Prostate gland (tissue), 2 donors: ENCODE measurements at regions not wholly inside any gene's neighbourhood (a gene's known extent, or its start where the extent isn't known, plus 50 kb on each side); places are given as distances from the start of the nearest gene placed in this dataset.

Experiments used
- DNase-seq: peaks from one replicate; pipeline ENCODE4 v3.0.0-alpha.2; 2019; ENCODE audit warnings: low spot score
- H3K27ac ChIP-seq, 2 donors: fragments of 200-600 bp; sonication (generic); 2 replicates each; pipeline ENCODE4 v1.5.1; 2017 to 2019
- H3K27me3 ChIP-seq: fragments of 200-600 bp; sonication (generic); replicated peaks from 2 replicates; pipeline ENCODE4 v1.5.1; 2019; ENCODE audit not compliant: insufficient read depth
- H3K36me3 ChIP-seq, 2 donors: fragments of 200-600 bp; sonication (generic); 1 replicate in 1 of 2; 2 replicates in 1 of 2; pipeline versions ENCODE4 v1.5.1 to v1.8.1; 2017 to 2019
- H3K4me1 ChIP-seq: fragments of 200-600 bp; sonication (generic); replicated peaks from 2 replicates; pipeline ENCODE4 v1.5.1; 2019
- H3K4me3 ChIP-seq, 2 donors: fragments of 200-600 bp; sonication (generic); 2 replicates each; pipeline ENCODE4 v1.5.1; 2017 to 2019
- H3K9me3 ChIP-seq: fragments of 200-600 bp; sonication (generic); 2 replicates; pipeline ENCODE4 v1.5.1; 2017
- POLR2A ChIP-seq: fragments of 450-650 bp; IDR thresholded peaks from one replicate; pipeline ENCODE4 v1.6.1; 2016; ENCODE audit warnings: antibody characterized with exemption, mild to moderate bottlenecking
- POLR2AphosphoS5 ChIP-seq: sonication (generic); formaldehyde crosslinking; IDR thresholded peaks from one replicate; pipeline ENCODE4 v1.6.1; 2017; ENCODE audit warnings: antibody characterized with exemption
- WGBS: methylation state at CpG from one replicate; pipeline ENCODE4 v1.1.5; 2018; 5-methylcytosine and 5-hydroxymethylcytosine counted together
- intact Hi-C: fragments of 100-400 bp; cut with DNase I; formaldehyde crosslinking; loops from one replicate; pipeline ENCODE4 v1.14.2; 2022
- TF ChIP-seq, protein P1 (sequence below), 4 experiments: fragments of 200-600 bp in 2 of 4; fragments of 450-650 bp in 2 of 4; sonication (generic) in 2 of 4; IDR thresholded peaks; 1 replicate in 3 of 4; 2 replicates in 1 of 4; pipeline ENCODE4 v1.5.1; 2016 to 2019; ENCODE audit warnings: antibody characterized with exemption in 4 of 4, mild to moderate bottlenecking in 2 of 4, moderate library complexity in 2 of 4

GRCh38 chr15:85986741-85987140 is 92.9 kb upstream of the AGBL1 start:
- H3K27ac ChIP-seq = no peak overlapping the region
- no peak for DNase-seq
- no peaks in the 10 kb centered on the region for H3K4me1 ChIP-seq
- TF ChIP-seq POLR2A (no peak), POLR2AphosphoS5 (no peak)
- TF ChIP-seq, protein P1, sequence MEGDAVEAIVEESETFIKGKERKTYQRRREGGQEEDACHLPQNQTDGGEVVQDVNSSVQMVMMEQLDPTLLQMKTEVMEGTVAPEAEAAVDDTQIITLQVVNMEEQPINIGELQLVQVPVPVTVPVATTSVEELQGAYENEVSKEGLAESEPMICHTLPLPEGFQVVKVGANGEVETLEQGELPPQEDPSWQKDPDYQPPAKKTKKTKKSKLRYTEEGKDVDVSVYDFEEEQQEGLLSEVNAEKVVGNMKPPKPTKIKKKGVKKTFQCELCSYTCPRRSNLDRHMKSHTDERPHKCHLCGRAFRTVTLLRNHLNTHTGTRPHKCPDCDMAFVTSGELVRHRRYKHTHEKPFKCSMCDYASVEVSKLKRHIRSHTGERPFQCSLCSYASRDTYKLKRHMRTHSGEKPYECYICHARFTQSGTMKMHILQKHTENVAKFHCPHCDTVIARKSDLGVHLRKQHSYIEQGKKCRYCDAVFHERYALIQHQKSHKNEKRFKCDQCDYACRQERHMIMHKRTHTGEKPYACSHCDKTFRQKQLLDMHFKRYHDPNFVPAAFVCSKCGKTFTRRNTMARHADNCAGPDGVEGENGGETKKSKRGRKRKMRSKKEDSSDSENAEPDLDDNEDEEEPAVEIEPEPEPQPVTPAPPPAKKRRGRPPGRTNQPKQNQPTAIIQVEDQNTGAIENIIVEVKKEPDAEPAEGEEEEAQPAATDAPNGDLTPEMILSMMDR (IDR thresholded peaks at IDR 0.05) = no peak
- H3K4me3 ChIP-seq = no peak overlapping the region
- H3K27me3 ChIP-seq = no peaks in the 10 kb centered on the region
- H3K36me3 ChIP-seq = no peaks in the 10 kb centered on the region
- H3K9me3 ChIP-seq = no peaks in the 10 kb centered on the region
- intact Hi-C loops = no loop called here
- WGBS = 83% methylated on average over 4 of the region's 4 CpGs

- Histone ChIP-seq H3K4me1 (no peaks in the 10 kb centered on the region), H3K4me3 (no peak overlapping the region), H3K9me3 (no peaks in the 10 kb centered on the region), H3K36me3 (no peaks in the 10 kb centered on the region), H3K27ac (no peak overlapping the region), H3K27me3 (no peaks in the 10 kb centered on the region)
- DNase-seq = no peak
- TF ChIP-seq, protein P1 (IDR thresholded peaks at IDR 0.05) = no peak
- TF ChIP-seq POLR2AphosphoS5 (no peak), POLR2A (no peak)
- 76% methylated on average over 5 of the region's 5 CpGs for WGBS
- intact Hi-C loops = no loop called here
Measured at GRCh38 chr15:85988741-85989140, 90.9 kb upstream of the AGBL1 start.

DNA sequence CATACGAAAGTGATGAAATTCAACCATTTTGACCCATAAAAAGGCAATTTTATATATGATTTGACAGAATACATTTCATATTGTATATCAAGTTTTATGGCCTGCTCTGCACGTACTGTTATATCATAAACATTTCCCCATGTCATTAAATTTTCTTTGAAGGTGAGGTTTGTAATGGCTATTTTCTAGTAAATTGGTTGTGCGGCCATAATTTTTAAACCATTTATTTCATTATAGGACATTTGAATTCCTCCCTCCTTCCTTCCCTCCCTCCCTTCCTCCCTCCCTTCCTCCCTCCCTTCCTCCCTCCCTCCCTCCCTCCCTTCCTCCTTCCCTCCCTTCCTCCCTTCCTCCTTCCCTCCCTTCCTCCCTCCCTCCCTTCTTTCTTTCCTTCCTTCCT is 87.4 kb upstream of the AGBL1 start:
- DNase-seq = no peak
- Histone ChIP-seq H3K27ac (no peak overlapping the region), H3K9me3 (no peaks in the 10 kb centered on the region), H3K4me1 (no peaks in the 10 kb centered on the region), H3K36me3 (no peaks in the 10 kb centered on the region), H3K4me3 (no peak overlapping the region), H3K27me3 (no peaks in the 10 kb centered on the region)
- intact Hi-C loops = no loop called here
- TF ChIP-seq POLR2A (no peak), POLR2AphosphoS5 (no peak)
- TF ChIP-seq, protein P1 (IDR thresholded peaks at IDR 0.05) = no peak
- WGBS = 83% methylated on average over 3 of the region's 3 CpGs

GRCh38 chr15:85993116-85993515 is 86.6 kb upstream of the AGBL1 start:
- no peak for DNase-seq
- no peaks in the 10 kb centered on the region for H3K9me3 ChIP-seq
- H3K4me1 ChIP-seq = no peaks in the 10 kb centered on the region
- intact Hi-C loops = no loop called here
- TF ChIP-seq POLR2AphosphoS5 (no peak), POLR2A (no peak)
- TF ChIP-seq, protein P1 (IDR thresholded peaks at IDR 0.05) = no peak
- H3K4me3 ChIP-seq = no peak overlapping the region
- H3K27ac ChIP-seq = no peak overlapping the region
- no peaks in the 10 kb centered on the region for H3K36me3 ChIP-seq
- H3K27me3 ChIP-seq = no peaks in the 10 kb centered on the region
- WGBS = 91% methylated on average over 2 of the region's 2 CpGs

DNA sequence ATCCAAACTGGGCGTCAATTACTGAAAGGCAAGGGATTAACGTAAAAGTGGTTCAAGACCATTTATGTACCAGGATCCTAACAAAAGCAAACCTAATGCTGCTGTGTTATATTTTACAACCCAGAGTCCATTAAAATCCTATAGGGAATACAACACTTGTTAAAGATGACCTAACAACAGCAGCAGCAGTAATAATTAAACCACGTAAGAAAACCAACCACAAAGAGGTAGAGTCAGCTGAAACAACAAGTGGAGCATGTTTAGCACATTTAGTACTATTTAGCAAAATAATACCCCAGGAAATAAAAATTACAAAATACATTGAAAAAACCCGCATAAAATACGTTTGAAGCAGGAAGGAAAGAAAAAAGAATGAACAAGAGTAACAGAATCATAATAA is 82.1 kb upstream of the AGBL1 start:
- no peak for TF ChIP-seq POLR2AphosphoS5
- 73% methylated on average over 5 of the region's 5 CpGs for WGBS
- no peaks in the 10 kb centered on the region for H3K4me1 ChIP-seq
- H3K27ac ChIP-seq = no peak overlapping the region
- no peaks in the 10 kb centered on the region for H3K27me3 ChIP-seq
- no peak for DNase-seq
- intact Hi-C loops = no loop called here
- no peaks in the 10 kb centered on the region for H3K36me3 ChIP-seq
- no peak overlapping the region for H3K4me3 ChIP-seq
- H3K9me3 ChIP-seq = no peaks in the 10 kb centered on the region

DNA sequence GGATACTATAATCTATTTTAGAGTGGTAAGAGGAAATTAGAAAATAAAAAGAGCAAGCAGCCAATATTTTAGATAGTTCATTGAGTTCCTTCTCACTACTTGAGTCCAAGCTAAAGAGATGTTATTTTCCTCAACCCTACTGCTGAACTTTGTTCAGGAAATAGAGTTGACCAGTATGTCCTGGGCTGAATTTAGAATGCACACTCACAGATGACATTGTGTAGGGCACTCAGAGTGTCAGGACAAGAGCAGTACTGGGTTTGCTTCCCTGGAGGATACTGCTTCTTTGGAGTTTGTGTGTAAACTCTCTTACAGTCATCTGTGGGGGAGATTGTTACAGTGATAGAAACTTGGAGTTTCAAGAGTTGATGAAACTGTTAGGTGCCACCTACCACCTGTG is 80.0 kb upstream of the AGBL1 start:
- no peak for DNase-seq
- TF ChIP-seq, protein P1 (IDR thresholded peaks at IDR 0.05) = no peak
- TF ChIP-seq POLR2A (no peak), POLR2AphosphoS5 (no peak)

More for the DNA sequence above, 80.0 kb upstream of the AGBL1 start:
- H3K4me3 ChIP-seq = no peak overlapping the region
- H3K27ac ChIP-seq = no peak overlapping the region
- H3K9me3 ChIP-seq = no peaks in the 10 kb centered on the region
- intact Hi-C loops = no loop called here
- no peaks in the 10 kb centered on the region for H3K36me3 ChIP-seq
- H3K27me3 ChIP-seq = no peaks in the 10 kb centered on the region
- no peaks in the 10 kb centered on the region for H3K4me1 ChIP-seq
